ENCODE measurements at regions not wholly inside any gene's neighbourhood (a gene's known extent, or its start where the extent isn't known, plus 50 kb on each side); places are given as distances from the start of the nearest gene placed in this dataset.
A peak's percentile ranks its signal among the peaks of the same experiment; 100 is the strongest.

DNA sequence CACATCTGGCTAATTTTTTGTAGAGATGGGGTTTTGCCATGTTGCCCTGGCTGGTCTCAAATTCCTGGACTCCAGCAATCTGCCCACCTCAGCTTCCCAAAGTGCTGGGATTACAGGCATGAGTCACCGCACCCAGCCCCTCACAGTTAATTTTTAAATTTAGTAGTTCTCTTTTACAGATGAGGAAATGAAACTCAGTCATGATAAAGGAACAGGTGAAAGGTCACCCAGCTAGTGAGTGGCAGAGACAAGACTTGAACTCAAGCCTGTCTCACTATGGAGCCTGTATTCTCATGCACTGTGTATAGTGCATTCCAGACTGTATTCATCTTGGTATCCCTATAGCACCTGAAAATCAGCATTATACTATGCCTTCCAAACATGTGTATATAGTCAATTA lies 77.1 kb upstream of the WSB1 start:
- DNase-seq = no peak

DNA sequence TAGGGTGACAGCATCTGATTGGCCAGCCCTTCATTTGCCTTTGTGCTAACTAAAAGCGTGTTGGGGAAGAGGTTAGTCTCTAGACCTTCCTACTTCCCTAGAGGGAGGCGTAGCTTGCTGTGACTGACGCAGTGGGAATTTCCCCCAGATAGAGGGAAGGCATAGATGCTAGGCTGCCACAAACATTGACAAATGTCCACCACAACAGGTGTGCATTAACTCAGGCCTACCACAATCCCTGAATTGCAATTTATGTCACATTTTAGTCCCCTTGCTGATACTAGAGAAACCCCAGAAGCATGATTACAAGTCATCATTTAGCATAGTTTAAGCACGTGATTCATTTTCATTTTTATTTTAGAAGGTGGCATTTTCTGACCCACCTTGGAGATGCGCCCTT lies 76.3 kb upstream of the WSB1 start:
- DNase-seq = no peak

DNA sequence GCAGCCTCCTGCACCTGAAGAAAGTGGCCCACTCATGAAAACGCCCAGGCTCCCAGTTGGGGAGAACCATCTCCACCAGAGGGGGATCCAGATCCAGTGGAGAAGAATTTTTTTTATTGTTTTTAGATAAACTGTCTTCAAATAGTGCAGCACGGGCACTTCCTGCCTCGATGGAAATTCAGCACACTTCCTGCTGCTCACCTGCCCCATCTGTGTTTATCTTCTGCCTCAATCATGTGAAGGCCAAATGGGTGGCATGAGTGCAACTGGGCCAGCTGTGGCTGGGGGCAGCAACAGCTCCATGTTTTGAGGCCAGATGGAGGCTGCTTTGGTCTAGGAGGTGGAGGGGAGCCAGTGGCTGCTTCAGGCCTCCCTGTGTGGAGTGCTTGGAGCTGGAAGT lies 75.9 kb upstream of the WSB1 start:
- DNase-seq = no peak

DNA sequence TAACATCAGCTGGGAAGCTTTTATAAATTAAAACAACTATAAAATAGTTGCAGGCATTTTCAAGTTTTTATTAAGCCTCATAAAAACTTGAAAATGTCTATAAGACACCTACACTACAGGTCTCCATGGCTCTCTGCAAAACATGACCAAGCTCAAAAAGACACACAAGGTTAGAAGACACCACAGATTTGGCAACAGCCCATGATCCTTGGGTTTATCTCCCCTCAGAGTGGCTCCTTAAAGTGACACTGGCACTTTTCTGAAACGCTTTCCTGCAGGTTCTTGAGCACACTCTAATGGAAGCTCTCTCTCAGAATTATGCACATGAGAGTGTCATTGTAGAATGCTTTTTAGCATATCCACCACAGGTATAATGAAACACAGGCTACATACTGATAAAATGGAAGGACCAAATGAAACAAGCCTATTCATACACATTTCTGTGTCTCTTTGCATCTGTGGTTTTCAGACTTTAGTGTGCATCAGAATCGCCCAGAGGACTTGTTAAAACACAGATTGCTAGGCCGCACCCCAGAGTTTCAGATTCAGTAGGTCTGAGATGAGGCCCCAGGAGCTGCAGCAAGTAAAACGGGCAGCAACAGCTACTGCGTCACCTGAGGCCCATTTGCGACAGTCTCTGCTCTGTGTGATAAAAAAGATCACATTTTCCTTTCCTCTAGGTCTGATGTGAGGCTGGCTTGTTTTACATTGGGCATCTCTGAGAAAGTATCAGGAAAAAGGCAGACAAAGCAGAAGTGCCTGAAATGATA lies 75.0 kb upstream of the WSB1 start:
- no peak for DNase-seq

DNA sequence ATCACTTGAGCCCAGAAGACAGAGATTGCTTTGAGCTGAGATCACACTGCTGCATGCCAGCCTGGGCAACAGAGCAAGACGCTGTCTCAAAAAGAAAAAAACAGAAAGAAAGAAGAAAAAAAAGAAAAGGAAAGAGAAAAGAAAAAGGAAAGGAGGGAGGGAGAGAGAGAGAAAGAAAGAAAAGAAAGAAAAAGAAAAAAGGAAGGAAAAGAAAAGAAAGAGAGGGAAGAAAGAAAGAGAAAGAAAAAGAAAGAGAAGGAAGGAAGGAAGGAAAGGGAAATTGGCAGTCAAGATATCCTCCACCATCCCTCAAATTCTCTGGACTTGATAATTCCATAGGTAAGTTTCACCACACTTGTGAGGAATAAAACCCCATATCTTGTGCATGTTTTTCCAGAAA lies 71.4 kb upstream of the WSB1 start:
- no peak for DNase-seq

DNA sequence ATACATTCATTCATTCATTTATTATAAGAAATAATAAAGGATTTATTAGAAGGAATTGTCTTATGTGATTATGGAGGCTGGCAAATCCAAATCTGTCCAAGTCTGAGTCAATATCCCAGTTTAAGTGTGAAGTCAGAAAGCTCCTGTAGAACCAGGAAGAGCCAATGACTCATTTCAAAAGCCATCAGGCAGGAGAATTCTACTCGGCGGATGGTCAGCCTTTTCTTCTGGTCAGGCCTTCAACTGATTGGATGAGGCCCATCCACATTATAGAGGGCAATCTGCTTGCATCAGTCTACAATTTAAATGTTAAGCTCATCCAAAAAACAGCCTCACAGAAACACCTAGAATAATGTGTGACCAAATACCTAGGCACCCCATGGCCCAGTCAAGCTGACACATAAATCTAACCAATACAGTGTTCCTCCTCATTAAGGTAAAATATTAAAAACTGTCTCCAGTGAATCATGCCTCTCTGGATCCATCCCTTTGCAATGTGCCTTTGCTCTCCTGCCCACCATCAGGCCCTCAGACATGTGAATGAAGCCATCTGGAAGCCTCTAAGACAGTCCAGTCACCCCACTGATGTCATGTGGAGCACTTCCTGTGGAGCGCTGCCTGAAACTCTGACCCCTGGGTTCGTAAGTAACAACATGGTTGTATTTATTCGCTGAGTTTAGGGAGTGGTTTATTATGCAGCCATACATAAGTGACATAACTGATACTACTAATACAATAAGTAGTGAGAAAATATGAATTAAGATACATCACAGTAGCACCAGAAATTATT lies 69.2 kb upstream of the WSB1 start:
- no peak for DNase-seq

DNA sequence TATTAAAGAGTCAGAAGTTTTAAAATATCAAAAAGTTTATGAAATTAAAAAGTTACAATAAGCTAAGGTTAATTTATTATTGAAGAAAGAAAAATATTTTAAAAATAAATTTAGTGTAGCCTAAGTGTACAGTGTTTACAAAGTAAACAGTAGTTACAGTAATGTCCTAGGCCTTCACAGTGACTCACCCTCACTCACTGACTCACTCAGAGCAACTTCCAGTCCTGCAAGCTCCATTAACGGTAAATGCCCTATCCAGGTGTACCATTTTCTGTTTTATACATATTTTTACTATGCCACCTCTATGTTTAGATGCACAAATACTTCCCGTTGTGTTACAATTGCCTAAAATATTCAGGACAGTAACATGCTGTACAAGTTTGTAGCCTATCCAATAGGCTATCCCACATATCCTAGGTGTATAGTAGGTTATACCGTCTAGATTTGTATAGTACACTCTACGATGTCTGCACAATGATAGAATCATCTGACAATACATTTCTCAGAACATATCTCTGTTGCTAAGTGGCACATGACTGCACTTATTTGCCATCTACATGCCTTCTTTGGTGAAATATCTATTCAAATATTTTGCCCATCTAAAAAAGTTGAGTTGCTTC lies 67.2 kb upstream of the WSB1 start:
- DNase-seq = no peak

DNA sequence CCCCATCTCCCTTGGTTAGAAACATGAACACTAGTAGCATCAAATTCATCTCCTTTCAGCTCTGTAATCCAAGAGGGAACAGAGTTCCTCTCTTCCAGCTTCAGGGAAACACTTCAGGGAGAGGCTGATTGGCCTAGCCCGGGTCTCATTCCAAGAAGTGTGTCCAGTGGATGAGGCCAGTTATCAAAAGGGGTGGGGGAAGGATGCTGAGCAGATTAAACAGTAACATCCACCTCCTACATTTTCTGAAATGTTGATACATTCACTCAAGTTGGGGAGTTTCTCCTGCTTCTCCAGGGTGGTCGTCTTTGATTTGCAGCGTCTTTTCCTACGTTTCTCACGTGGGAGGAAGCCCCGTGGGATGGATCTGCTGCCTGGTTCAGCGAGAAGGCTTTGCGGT lies 62.9 kb upstream of the WSB1 start:
- DNase-seq = no peak

DNA sequence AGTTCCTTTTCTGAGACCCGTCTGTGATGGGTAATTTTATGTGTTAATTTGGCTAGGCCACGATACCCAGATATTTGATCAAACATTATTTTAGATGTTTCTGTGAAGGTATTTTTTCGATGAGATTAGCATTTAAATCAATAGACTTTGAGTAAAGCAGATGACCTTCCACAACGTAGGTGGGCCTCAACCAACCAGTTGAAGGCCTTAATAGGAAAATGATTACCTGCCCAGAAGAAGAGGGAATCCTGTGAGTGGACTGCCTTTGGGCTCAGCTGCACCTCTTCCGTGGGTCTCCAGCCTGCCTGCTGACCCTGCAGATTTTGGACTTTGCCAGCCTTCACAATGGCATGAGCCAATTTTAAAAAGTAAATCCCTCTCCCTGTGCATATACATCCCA lies 61.6 kb upstream of the WSB1 start:
- DNase-seq = no peak

DNA sequence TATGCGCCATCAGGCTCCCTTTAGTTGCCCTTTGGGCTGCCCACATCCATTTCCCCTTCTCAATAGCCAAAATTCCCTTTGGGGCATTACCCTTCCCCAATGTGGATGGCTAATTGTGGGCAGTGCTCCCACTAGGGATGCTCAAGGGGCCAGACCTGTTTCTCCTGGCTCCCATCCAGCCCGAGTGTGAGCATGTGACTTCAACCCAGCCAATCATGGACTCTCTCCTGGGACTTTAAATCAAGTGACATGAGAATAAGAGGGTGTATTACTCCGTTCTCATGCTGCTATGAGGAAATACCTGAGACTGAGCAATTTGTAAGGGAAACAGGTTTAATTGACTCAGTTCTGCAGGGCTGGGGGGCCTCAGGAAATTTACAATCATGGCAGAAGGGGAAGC lies 60.9 kb upstream of the WSB1 start:
- DNase-seq = no peak

DNA sequence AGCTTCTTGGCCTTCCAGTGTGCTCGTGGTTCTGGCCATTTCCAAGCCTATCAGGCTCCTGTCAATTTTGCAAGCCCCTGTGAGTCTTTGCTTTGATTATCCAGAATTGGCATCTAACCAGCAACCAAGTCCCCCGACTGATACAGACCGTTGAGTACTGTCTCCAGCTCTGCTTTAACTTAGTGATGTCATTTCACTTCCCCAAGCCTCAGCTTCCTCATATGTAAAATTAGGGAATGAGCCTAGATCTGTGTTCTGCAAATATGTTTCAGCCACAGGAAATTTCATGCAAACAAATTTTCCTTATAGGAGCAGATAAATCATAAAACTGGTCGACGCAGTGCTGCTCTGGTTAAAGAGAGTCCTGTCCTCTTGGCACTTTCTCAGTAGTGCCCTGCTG lies 60.1 kb upstream of the WSB1 start:
- DNase-seq = no peak

DNA sequence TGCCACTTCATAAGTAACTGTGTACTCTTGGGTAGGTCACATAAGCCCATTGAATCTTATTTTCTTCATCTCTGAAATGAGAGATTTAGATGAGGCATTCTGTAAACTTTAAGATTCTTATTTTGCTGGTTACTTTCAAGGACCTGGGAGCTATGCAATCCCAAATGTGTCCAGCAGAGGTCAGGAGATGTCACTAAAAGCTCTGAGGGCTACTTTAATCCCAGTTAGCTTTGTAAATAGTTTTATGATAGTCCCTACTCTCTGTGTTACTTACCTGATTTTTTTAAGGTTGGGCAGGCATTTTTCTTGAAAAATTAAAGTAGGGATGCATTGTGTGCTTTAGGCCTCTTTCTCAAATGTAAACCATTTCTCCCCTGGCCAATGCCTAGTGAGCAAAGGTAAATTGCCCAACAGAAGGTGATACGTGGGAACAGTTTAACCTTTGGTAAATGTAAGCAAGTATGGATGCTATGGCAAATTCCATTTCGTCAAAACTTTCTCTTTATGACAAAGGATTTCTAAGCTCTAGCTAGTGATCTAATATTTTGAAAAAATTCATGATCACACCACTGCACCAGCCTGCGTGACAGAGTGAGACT lies 57.1 kb upstream of the WSB1 start:
- peak; percentile 62 to 79 for DNase-seq

DNA sequence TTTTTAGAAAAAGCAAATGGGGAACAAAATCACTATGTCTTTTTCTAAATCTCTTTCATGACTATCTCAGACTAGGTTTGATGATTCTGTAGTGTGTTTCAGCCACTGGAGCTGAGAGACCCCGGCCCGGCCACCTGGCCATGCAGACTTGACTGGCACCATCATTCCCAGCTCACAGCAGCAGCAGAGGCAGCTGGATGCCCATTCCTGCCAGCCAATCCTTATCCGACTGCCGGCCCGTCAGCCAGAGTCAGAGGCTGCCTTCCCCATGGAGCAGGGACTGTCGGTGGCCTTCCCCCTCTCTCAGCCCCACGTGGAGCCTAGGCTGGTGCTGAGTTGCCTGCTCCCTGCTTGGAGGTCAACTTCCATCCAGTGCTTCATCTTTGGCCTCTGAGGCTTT lies 56.0 kb upstream of the WSB1 start:
- no peak for DNase-seq

DNA sequence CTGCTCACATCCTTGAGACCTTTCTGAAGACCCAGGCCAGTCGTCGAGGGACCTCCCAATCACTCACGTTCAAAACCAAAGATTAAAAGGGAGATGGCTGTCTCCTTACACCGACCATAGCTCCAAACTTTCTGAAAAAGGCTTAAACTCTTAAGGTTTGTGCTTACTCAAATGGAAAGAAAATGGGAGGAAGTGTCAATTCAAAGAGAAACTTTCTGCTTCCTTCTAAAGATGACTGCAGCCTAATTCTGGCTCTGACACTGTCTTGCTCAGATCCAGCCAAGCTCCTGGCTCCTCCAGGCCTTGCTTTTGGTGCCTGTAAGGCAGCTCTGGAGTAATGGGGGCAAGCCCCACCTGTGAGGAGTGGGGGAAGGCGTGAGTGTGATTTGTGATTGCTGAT lies 54.9 kb upstream of the WSB1 start:
- DNase-seq = no peak

DNA sequence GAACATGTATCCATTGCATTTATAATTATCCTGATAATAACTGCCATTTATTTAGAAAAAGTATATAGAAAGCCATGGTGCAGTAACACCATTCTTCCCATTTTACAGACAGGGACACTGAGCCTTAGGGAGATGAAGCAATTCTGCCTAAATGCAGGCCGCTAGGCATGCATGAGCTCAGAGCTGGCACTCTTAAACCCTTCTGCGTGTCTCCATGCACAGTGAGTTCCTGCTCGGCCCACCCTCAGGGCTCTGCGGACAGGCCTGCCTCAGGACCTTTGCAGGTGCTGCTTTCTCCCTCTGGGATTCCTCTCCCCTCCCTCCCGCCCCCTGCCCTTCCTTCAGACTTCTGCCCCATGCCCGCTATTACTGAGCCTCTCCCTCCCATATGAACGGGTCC lies 54.3 kb upstream of the WSB1 start:
- no peak for DNase-seq

DNA sequence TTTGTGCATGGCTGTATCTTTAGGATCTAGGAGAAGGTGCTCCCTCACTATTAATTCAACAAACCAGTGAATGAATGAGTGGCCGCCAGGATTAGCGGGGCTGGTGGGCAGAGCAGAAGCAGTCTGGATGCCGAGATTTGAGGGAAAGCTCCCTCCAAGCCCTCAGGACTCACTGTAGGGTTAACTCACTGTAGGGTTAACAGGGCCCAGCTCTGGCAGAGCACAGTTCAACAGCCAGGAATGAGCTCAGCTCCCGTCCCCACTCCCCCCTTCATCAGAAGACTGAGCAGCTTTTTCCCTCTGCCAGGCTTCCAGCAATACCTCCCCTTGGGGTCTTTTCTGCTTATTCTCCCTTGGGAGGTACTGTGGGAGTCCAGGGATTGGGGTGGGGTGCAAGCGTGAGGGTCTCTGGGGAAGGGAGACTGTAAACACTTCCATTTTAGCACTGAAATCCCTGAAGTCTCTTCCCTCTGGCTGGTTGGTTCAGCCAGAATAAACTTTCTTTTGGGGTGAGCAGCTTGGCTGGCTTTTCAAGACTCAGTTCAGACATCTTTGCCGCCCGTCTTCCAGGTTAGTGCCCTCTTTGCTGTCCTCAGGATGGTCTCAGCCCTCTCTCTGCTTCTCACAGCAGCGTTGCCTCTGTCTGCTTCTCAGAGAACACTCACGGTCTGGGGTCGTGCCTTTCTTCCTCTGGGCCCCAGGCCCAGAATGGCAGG lies 53.7 kb upstream of the WSB1 start:
- no peak for DNase-seq

DNA sequence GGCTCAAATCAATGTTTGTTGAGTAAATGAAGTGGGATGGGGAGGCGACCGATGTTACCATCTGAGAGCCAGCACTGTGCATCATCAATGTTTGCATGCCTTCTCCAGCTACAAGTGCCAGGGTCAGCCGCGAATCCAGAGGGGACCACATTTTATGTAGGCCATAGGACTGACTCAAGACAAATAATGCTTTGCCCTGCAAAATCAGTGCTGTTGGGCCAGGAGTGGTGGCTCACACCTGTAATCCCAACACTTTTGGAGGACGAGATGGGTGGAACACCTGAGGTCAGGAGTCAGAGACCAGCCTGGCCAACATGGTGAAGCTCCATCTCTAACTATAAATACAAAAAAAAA lies 53.1 kb upstream of the WSB1 start:
- DNase-seq = no peak

DNA sequence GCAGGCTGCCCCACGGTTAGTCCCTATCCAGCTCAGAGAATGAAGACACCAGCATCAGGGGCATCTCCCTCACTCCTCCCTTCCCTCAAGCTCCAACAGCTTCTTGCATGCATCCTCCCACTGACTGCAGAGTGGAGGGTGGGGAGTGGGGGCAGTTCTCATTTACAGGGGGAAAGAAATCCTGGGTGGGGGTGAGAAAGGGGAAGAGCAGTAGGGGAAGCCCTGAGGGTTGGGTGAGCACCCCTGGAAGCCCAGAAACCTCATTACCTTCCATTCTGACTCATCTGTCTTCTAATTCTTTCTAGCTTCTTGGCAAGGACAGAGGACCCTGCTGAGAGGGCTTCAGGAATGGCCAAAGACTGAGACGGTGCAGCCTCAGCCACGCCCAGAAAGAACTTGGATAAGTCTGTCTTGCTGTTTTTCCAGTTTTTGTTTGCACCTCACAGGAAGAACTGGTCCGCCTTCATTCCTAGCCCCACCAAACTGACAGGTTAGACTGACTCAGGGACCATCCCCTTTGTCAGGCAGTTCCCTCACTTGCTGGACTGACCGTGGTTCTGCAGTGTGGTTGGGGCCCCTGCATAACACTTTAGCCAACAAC lies 52.5 kb upstream of the WSB1 start:
- no peak for DNase-seq

DNA sequence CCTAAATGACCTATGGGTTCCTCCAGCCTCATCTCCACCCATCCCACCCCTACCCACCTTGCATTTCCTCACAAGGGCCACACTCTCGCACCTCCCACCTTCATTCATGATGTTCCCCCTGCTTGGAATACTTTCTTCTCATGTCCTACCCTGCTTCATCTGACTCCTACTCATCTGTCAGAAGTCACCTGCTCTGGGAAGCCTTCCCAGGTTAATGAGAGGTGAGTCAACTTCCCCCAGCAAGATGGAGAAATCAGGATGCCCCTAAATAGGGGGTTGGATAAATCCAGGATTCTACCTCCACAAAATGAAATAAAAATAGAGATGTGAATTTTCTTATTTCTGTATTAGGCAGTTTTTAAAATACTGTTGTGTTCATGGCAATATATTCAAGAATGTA lies 51.0 kb upstream of the WSB1 start:
- DNase-seq = no peak

DNA sequence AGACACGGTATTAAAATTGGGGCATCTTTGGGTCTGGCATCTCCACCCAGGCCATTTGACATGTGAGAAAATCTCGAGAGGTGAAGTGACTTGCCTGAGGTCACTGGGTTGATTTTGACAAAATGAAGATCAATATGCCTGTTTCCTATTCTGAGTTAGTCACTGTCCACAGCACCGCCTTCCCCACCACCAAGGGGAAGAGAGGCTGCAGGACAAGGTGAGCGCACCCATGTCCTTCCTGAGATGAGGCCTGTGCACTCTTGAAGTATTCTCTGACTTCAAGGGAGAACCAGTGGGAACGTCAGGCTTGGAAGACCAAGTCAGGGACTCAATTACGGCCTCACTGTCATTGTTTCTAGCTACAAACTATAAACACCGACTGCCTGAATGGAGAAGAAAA lies 49.9 kb upstream of the WSB1 start:
- DNase-seq = no peak

Measured in activated CD4-positive, alpha-beta T cell treated with anti-CD3 and anti-CD28 coated beads for 4 hours (primary cell).